K562 (cell line): ENCODE measurements at regions not wholly inside any gene's neighbourhood (a gene's known extent, or its start where the extent isn't known, plus 50 kb on each side); places are given as distances from the start of the nearest gene placed in this dataset.

Experiments used
- ATAC-seq: fragments of 200-7000 bp; cut with Tn5 transposase; 3 replicates; pipeline ENCODE4 v1.9.1; 2020; ENCODE audit warnings: moderate library complexity
- BruUV-seq: library from RNA; stranded (reverse); fragments of 400-500 nt; replicated peaks from 2 replicates; lab custom pipeline; 2021; lab: Mats Ljungman, UMichigan
- CTCF ChIA-PET: fragments of 300-600 bp; formaldehyde crosslinking; extraction: SDS; loops from one replicate; lab custom pipeline; 2021; ENCODE audit warnings: low intra/inter-chr PET ratio; lab: Yijun Ruan, JAX
- POLR2A ChIA-PET: fragments of 300-600, 350-650 bp; sonication (Branson Sonifier 250); formaldehyde crosslinking; extraction: SDS; loops from one replicate; lab custom pipeline; 2021; ENCODE audit warnings: antibody characterized with exemption, inconsistent platforms; lab: Yijun Ruan, JAX
- DNase-seq, 4 experiments: peaks; one replicate each; pipeline versions ENCODE4 v3.0.0 to v3.0.0-alpha.2; 2011 to 2018; ENCODE audit warnings: low spot score in 3 of 4, mixed read lengths in 3 of 4; ENCODE audit errors: extremely low read depth in 1 of 4
- FAIRE-seq: peaks from 2 replicates; lab custom pipeline; 2011; peaks lifted over from hg19 to GRCh38; lab: Jason Lieb, UNC
- H2AFZ ChIP-seq: 2 replicates; pipeline ENCODE4 v1.6.0; 2011; ENCODE audit warnings: low read depth, low read length, control low read depth, inconsistent platforms
- H3K27ac ChIP-seq: fragments of 200-600 bp; 3 replicates; pipeline ENCODE4 v1.8.0; 2011; ENCODE audit warnings: low read depth, mild to moderate bottlenecking, control low read depth, inconsistent platforms, low read length, moderate library complexity, mixed read lengths; ENCODE audit errors: extremely low read depth
- H3K27me3 ChIP-seq, 2 experiments: fragments of 300-600 bp in 1 of 2; 2 replicates in 1 of 2; 3 replicates in 1 of 2; pipeline versions ENCODE4 v1.6.0 to v1.8.0; 2011; ENCODE audit warnings: inconsistent platforms in 2 of 2, low read length in 2 of 2, mild to moderate bottlenecking in 1 of 2, mixed read lengths in 1 of 2, moderate library complexity in 1 of 2; ENCODE audit not compliant: control insufficient read depth in 2 of 2, insufficient read depth in 2 of 2
- H3K36me3 ChIP-seq: fragments of 300-600 bp; 3 replicates; pipeline ENCODE4 v1.8.0; 2011; ENCODE audit warnings: mild to moderate bottlenecking, low read length, inconsistent platforms; ENCODE audit not compliant: control insufficient read depth, insufficient read depth
- H3K4me1 ChIP-seq, 2 experiments: fragments of 200-600 bp in 1 of 2; replicated peaks in 1 of 2; 2 replicates in 1 of 2; 3 replicates in 1 of 2; pipeline versions ENCODE4 v1.5.1 to v1.8.0; 2011; ENCODE audit warnings: inconsistent platforms in 2 of 2, low read length in 2 of 2, mild to moderate bottlenecking in 1 of 2, mixed read lengths in 1 of 2, moderate library complexity in 1 of 2; ENCODE audit not compliant: control insufficient read depth in 2 of 2, insufficient read depth in 2 of 2
- H3K4me2 ChIP-seq: 2 replicates; pipeline ENCODE4 v1.6.1; 2011; ENCODE audit warnings: low read length, control low read depth, inconsistent platforms, mixed read lengths; ENCODE audit not compliant: insufficient read depth
- H3K4me3 ChIP-seq: fragments of 200-600 bp; sonication (generic), shearing (Covaris generic); 2 replicates; pipeline ENCODE4 v1.5.1; 2016; ENCODE audit warnings: control low read depth, inconsistent platforms
- H3K79me2 ChIP-seq: fragments of 200-600 bp; 3 replicates; pipeline ENCODE4 v1.8.0; 2011; ENCODE audit warnings: low read length, inconsistent platforms; ENCODE audit not compliant: control insufficient read depth, insufficient read depth
- H3K9ac ChIP-seq, 2 experiments: 2 replicates each; pipeline versions ENCODE4 v1.6.0 to v1.6.1; 2011; ENCODE audit warnings: low read depth in 2 of 2, low read length in 2 of 2, control low read depth in 1 of 2, inconsistent platforms in 1 of 2, mild to moderate bottlenecking in 1 of 2, mixed read lengths in 1 of 2; ENCODE audit not compliant: insufficient read depth in 1 of 2
- H3K9me1 ChIP-seq: one replicate; pipeline ENCODE4 v1.6.0; 2011; ENCODE audit warnings: inconsistent platforms, mild to moderate bottlenecking, low read length, moderate library complexity; ENCODE audit not compliant: control insufficient read depth, insufficient read depth
- H3K9me3 ChIP-seq: replicated peaks from 2 replicates; pipeline ENCODE4 v1.5.1; 2011; ENCODE audit warnings: low read depth, low read length, inconsistent platforms; ENCODE audit not compliant: control insufficient read depth, insufficient read depth
- H4K20me1 ChIP-seq: replicated peaks from 2 replicates; pipeline ENCODE4 v1.6.1; 2011; ENCODE audit warnings: low read length, inconsistent platforms, mixed read lengths; ENCODE audit not compliant: control insufficient read depth, insufficient read depth
- CTCF ChIP-seq, 3 experiments: IDR thresholded peaks in 2 of 3; conservative IDR thresholded peaks in 1 of 3; 2 replicates each; pipeline ENCODE4 v1.5.1; 2011 to 2012; ENCODE audit warnings: low read length in 3 of 3, mild to moderate bottlenecking in 3 of 3, control low read depth in 2 of 3, improper control_type of control experiment in 1 of 3, inconsistent platforms in 1 of 3, low read depth in 1 of 3, mixed read lengths in 1 of 3, moderate library complexity in 1 of 3; ENCODE audit not compliant: insufficient read depth in 2 of 3
- GABPA ChIP-seq: fragments of 200-800 bp; sonication (Bioruptor generic); conservative IDR thresholded peaks from 2 replicates; pipeline ENCODE4 v1.6.1; 2016; ENCODE audit warnings: low read depth, missing genetic modification characterization, missing compliant biosample characterization
- RAD21 ChIP-seq, 2 experiments: fragments of 250-450 bp in 1 of 2; fragments of 450-650 bp in 1 of 2; sonication (Bioruptor Pico) in 1 of 2; formaldehyde crosslinking in 1 of 2; IDR thresholded peaks in 1 of 2; conservative IDR thresholded peaks in 1 of 2; 2 replicates each; pipeline versions ENCODE4 v1.4.0 to v1.8.0; 2020 to 2022; ENCODE audit warnings: mild to moderate bottlenecking in 2 of 2, moderate library complexity in 1 of 2
- SREBF1 ChIP-seq: fragments of 150-350 bp; IDR thresholded peaks from 2 replicates; pipeline ENCODE4 v1.6.1; 2014; ENCODE audit warnings: antibody characterized with exemption, low read depth, low read length, borderline replicate concordance
- ZBTB40 ChIP-seq, 2 experiments: fragments of 450-650 bp in 1 of 2; sonication (generic) in 1 of 2; formaldehyde crosslinking in 1 of 2; IDR thresholded peaks; 2 replicates each; pipeline versions ENCODE4 v1.7.1 to v1.9.0; 2016 to 2022; ENCODE audit warnings: inconsistent platforms in 1 of 2, mild to moderate bottlenecking in 1 of 2, missing genetic modification reagents in 1 of 2
- ZC3H8 ChIP-seq: fragments of 450-650 bp; IDR thresholded peaks from 2 replicates; pipeline ENCODE4 v1.6.1; 2017
- WGBS: fragments of 100-300 bp; shearing (Covaris generic); methylation state at CpG from one replicate; pipeline ENCODE4 v1.1.6; 2016; ENCODE audit warnings: low coverage, mixed read lengths; ENCODE audit not compliant: insufficient coverage; ENCODE audit errors: missing lambda C conversion rate; 5-methylcytosine and 5-hydroxymethylcytosine counted together
- in situ Hi-C: fragments of 300-500 bp; cut with MboI; formaldehyde crosslinking; loops from 4 replicates; pipeline ENCODE4 v1.15.0; 2018; ENCODE audit warnings: inconsistent platforms, mixed read lengths
- intact Hi-C: fragments of 100-400 bp; cut with micrococcal nuclease; formaldehyde crosslinking; loops from 2 replicates; pipeline ENCODE4 v1.14.2; 2022

GRCh38 chr2:120907822-120908221 lies 172.2 kb downstream of the GLI2 start:
- FAIRE-seq, result no peak
- TF ChIP-seq SREBF1 (no peak), GABPA (no peak), ZBTB40 (IDR thresholded peaks at IDR 0.05) (no peak), ZBTB40 (CRISPR knock-in tag; IDR thresholded peaks at IDR 0.05) (no peak), RAD21 (CRISPR knock-in tag; conservative IDR thresholded peaks at IDR 0.05 in 1 of 2, IDR thresholded peaks at IDR 0.05 in 1 of 2) (peak in 1 of 2 experiments; percentile 37; a peak in 1 of 4 replicates), ZC3H8 (no peak), CTCF (IDR thresholded peaks at IDR 0.05 in 2 of 3, conservative IDR thresholded peaks at IDR 0.05 in 1 of 3; ENCODE audit: insufficient read depth in 2 of 3, low read depth in 1 of 3, low read length in 3 of 3) (peak; percentile 39 to 79 (median 52); a peak in 5 of 6 replicates)

More at GRCh38 chr2:120907822-120908221, 172.2 kb downstream of the GLI2 start:
- DNase-seq (peak in 2 of 4 experiments; percentile 53 to 56), ATAC-seq (peak; percentile 26; the same call in 1 of the 3 replicates)
- peaks cover 5 to 12% of the 10 kb centered on the region in 2 experiments; a peak in 4 of 5 replicates for H3K4me1 ChIP-seq
- peaks cover 8% of the 10 kb centered on the region; the same call in 1 of the 2 replicates for H4K20me1 ChIP-seq
- no peak overlapping the region for H3K9ac ChIP-seq
- H3K36me3 ChIP-seq, result no peaks in the 10 kb centered on the region
- H3K4me2 ChIP-seq, result no peak overlapping the region
- 3% methylated on average over 4 of the region's 4 CpGs for WGBS
- H3K9me3 ChIP-seq, result no peaks in the 10 kb centered on the region
- no peak overlapping the region for H3K4me3 ChIP-seq
- ChIA-PET CTCF (no interaction called here), POLR2A (interaction anchor here (1.0 kb wide), 1 partner anchor 167 kb away, joined by 3 read pairs; no protein-coding TSS in a partner anchor)
- in situ Hi-C loops (no loop called here), intact Hi-C loops (no loop called here)
- H2AFZ ChIP-seq, result no peak overlapping the region
- H3K9me1 ChIP-seq, result no peaks in the 10 kb centered on the region
- no peak overlapping the region for H3K27ac ChIP-seq
- no peaks in the 10 kb centered on the region for H3K79me2 ChIP-seq
- peaks cover 0 to 49% of the 10 kb centered on the region in 2 experiments; a peak in 4 of 5 replicates for H3K27me3 ChIP-seq
- BruUV-seq, result no TSS peak
